Activated CD4-positive, alpha-beta T cell treated with anti-CD3 and anti-CD28 coated beads, Interleukin-2, amount 50 U/mL, for 24 hours (primary cell): ENCODE measurements at regions not wholly inside any gene's neighbourhood (a gene's known extent, or its start where the extent isn't known, plus 50 kb on each side); places are given as distances from the start of the nearest gene placed in this dataset.

ENCODE experiments used
- DNase-seq, 2 donors: peaks; one replicate each; pipeline ENCODE4 v3.0.0-alpha.2; 2020; ENCODE audit warnings: low read depth in 1 of 2, low spot score in 1 of 2

DNA sequence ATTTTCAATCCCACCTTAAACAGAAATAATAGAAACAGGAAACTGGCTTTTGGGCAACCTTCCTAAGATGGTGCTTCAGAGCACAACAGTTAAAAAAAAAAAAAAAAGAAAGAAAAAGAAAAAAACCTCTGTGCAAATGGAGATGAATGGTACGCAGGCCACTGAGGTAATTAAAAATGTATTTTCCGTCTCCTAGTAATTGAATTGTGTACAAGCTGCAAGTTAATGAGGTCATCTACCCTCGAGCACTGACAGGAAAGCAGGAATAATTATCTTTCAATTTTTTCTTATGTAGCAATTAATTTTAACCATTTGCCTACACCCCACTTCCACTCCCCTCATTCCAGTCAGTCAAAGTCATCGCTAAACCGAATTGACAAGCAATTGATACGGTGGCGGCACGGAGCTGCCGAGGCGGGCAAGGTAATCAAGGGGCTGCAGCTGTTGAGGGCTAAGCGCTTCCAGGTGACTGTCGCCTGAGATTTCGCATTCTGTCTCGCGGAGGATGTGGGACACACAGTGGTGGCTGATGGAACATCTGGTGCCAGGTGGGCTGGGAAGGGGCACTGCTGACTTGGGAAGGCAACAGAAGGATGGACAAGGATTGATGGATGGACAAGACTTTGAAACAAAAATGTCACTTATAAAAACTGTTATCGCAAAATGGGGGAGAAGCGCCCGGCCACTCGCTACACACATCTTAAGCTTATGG lies 109.4 kb downstream of the RCN1 start:
- no peak for DNase-seq

DNA sequence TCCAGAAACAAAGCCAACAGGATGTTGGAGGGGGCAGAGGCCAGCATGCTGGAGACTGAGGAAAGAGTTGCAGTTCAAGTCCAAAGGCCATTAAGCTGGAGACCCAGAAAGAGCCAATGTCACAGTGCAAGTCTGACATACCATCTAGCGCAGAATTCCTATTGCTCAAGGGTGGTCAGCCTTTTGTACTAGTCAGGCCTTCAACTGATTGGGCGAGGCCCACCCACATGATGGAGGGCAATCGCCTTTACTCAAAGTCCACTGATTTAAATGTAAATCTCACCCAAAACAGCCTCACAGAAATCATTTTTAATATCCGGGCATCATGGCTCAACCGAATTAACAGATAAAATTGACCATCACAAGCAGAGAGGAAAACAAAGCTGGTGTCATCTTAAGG lies 113.9 kb downstream of the RCN1 start:
- DNase-seq: no peak

DNA sequence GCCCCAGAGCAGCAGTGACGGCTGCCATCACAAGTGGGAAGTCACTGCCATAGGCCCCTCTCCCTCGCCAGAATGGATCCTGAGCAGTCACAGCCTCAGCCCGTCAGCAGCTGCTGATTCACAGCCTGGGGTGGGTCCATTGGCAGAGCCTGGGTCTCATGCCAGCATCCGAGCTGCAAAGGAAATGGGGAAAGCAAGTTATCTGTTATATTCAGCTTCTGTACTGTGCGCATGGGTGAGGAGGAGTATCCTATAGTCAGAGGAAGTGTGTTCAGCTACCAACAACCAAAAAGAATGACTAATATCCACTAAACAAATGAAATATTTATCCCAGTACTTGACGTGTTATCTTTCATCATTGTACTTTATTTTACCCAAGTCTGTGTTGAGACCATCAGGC lies 119.7 kb downstream of the RCN1 start:
- no peak for DNase-seq

DNA sequence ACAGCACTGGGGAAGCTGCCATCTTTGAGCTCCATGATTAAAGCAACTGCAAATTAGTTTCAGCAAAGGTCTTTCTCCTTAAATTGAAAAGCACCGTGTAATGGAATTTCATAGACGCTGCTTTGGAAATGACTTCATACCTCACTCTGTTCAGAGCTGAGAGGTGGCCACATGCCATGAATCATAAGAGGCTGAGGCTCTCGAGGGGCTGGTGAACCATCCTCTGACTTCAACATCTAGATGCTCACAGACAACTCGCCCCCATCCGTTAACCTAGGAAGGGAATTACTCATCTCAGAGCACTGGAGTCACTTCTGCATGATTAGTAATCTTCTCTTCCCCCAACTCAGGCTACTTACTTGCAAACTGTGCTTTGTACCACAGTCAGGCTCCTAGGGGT lies 122.3 kb downstream of the RCN1 start:
- DNase-seq: no peak

DNA sequence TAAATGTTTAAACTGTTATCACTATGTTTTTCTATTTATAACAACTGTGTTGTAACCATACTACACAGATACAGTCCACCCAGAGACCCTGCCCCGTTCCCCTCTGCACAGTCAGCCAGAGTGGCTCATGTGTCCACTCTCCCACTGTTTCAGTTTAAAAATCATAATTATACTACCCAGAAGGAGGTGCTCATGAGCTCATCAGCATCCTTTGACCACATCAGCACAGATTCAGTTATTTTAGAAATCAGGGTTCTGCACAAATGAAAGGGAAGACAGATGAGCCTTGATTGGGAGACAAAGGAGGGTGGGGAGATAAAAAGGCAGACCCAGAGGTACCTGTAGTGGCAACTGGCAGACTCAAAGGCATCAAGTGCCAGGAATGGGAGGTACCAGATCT lies 124.3 kb downstream of the RCN1 start:
- no peak for DNase-seq

DNA sequence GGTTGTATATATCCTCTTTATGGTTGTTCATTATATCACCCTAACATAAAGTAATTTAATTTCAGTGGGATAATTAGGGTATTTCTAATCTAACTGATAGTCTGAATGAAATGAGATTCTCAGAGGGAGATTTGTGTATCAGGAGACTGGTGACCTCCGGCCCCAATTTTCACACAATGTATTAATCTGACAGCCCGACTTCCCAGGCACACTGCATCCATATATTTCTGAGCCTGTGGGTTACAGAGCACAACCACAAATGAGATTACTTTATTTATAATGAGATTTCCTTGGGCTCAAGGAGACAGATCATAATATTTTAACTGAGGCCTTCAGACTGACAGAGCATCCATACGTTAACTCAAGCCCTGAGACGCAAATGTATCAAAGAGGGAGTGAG lies 125.9 kb downstream of the RCN1 start:
- no peak for DNase-seq

DNA sequence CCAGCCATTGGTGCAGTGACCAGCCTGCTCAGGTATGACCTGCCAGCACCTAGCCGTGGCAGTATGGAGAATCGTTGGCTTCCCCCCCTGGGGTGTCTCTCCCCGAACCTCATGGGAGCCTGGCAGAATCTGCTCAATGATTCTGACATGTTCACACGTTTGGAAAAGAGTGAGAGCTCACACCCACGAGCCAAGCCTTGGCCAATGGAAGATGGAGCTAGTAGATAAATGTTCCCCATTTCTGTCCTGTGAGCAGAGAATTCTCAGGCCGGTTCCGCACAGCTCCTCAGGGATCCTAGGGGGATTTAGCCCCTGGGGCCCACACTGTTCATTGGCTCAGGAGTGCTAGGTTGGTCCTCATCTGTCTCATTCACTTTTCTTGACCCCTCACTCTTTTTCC lies 128.4 kb downstream of the RCN1 start:
- DNase-seq: no peak

DNA sequence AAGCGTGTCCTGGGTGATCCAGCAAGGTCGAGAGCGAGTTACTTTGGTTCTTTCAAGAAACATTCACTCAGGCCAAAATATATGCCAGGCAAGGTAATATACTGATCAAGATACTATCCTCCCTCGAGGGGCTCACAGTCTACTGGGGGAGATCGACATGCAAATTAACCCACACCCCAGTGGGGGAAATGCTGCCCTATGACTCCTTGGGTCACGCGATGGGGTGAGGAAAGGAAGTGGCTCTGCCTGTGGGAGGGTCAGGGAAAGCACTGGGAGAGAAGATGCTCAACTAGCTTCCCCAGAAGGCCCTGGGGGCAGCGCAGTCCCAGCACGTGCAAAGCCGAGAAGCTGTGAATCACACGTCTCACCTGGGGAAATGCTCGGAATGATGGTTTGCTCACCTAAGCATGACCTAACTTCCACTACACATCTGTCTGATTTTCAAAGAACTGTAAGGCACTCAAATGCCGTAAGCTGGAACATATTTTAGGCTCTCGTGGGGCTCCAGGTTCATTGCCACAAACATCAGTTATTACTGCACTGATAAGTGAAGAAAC lies 130.7 kb downstream of the RCN1 start:
- DNase-seq: no peak

DNA sequence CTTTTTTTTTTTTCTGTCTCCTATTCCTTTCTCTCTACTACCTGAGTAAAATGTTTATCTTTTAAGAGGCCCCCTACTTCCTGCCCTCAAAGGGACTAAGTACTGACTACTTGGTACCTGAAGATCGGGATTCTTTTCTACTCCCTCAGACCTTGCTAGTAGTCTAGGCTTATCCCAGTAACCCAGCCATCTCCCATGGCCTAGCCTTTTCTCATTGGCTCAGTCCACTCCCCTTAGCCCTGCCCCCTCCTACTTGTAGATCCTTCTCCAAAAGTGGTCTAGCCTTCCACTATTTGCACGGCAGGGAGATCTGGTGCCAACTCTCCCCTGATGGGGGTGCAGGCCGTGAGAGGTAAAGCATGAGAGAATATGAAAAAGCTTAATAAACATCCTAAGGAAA lies 133.7 kb downstream of the RCN1 start:
- no peak for DNase-seq

DNA sequence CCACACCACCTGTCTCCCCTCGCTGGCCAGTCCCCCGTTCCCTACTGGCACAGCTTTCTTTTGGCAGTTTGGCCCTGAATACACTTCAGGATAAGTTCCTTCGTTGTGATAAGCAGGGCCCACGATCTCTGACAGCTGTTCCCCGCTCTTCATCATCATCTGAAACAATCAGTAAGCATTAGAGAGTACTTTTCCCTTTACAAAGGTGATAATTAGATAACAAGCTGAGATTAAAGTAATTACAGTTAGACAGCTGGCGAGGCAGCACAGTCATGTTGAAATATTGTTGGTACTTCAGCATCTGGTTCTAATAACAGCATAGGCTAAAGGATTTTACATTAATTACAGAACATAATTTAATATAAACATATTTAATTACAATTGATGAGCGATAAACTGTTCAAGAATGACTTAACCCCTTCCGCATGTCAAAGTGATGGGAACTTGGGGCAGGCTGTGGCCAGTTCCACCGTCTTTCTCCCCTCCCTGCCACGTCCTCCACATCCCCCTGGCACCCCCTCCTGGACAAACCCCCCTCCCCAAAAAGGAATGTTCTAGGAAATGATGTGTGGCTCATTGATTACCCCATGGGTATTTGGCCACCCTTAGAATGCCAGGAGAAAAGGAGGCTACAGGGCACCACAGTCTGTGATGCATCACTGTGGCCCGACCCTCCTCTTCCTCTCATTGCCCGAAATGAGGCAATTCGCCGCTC lies 134.9 kb downstream of the RCN1 start:
- DNase-seq: no peak

DNA sequence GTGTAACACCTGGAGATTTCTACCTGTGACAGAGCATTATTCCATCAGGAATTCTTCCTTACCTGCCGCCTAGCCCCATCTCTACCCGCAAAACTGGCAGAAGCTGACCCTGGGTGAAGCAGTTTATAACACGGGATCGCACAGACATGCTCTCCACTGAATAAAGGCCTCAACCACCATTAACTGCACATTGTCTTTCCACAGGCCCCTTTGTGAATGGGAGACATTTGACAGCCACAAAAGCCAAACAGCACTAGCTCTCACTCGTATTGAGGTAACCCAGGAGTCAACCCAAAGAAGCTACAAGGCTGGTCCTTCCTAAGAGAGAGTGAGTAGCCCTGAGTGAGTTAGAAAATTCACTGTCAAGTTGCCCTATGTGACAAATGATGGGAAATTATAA lies 135.6 kb downstream of the RCN1 start:
- no peak for DNase-seq

DNA sequence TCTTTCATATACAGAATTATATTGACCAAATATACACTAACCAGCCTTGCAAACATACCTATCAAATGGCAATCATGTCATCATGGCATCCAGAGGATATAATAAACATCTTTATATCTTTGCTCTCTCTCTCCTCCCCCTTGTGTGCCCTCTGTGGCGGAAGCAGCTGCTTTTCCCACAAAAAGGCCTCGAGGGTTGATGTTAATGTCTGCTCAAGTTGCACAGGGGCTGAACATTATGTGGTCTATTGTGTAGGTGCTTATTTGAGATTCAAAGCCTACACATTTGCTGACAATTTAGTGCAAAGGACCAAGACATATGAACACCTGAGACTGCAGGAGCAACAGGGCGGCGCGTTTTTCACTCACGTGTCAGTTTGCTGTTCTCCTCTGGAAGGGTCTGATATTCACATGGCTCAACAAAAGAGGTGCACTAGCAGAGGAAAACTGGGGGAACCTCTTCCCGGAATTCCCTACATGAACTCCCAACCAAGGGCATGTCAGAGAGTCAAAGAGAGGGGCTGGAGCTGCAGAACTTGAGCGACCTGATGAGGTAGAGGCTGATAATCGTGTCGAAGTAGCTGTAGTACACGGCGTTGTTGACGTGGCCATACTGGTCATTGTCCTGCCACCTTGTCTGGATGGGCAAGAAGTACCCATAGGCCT lies 138.8 kb downstream of the RCN1 start:
- no peak for DNase-seq

DNA sequence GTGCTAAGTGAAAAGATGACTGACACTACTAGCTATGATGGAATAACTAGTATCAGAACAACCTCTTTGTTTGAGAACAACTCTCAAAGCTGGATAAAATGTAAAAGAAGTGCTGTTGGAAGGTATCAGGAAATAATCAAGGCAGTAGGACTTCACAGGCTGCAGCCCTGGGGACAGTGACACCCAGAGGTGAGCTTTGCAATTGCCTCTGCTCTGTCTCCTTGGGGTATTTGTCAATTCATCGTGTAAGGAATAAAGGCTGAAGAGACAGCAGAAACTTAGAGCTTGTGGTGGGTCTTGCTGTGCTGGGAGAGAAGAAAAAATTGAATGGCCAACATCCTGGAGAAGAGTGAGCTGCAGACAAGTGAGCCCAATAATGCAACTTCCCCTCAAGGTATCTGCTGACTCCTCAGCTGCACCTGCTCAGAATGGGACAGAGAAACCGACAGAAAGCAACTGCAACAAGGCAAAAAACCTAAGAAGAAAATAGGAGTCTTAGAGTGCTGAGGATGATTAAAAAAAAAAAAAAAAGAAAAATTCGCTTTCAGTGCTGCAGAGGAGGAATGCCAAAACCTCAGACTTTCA lies 141.1 kb downstream of the RCN1 start:
- DNase-seq: no peak

DNA sequence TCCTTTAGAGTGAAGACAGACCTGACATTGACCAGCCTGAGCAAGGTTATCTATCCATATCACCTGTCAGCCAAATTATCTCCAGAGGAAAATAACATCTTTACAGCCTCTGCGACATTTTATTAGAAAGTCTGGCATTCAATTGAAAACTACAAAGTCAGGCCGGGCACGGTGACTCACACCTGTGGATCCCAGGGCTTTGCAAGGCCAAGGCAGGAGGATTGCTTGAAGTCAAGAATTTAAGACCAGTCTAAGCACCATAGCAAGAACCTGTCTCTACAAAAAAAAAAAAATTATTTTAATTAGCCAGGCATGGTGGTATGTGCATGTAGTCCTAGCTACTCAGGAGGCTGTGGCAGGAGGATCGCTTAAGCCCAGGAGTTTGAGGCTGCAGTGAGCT lies 141.6 kb downstream of the RCN1 start:
- no peak for DNase-seq

DNA sequence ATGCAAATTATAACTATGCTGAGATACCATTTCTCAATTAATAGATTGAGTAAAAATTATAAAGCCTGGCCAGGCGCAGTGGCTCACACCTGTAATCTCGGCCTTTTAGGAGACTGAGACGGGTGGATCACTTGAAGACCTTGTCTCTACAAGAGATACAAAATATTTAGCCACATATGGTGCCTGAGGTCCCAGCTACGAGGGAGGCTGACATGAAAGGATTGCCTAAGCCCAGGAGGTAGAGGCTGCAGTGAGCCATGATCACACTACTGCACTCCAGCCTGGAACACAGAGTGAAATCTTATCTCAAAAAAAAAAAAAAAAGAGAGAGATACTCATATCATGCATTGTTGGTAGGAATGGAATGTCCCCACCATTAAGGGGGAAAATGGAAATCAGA lies 142.4 kb downstream of the RCN1 start:
- DNase-seq: no peak

DNA sequence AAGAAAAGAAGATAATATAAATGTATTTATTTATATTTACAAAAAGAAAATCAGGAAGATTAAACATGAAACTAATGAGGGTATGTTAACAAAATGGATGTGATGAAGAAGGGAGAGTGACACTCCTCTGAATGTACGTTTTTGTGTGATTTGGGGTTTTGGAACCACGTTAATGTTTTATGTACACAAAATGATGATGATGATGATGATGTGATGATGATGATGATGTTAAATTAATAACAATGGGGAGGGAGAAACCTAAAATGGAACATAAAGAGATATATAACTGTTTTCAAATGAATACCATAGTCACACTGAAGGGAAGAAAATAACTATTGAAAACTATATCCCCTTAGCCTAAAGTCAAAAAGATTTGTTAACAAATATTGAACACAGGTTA lies 143.1 kb downstream of the RCN1 start:
- no peak for DNase-seq

DNA sequence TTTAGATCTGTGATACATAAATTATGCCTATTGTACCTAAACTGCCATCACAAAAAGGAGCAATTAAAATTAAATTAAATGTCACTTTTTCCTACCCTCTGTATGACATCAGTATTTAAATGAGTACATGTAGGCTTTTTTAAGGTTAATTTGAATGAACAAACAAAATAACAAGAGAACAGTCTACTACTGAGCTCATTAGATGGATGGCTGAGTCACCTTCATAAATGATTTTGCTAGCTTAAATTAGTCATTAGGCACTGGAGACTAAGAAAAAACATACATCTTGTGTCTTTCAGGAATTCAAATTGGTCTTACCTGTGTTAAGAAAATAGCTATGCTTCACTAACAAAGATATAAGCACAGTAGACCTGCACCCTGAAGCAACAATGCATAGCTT lies 153.6 kb downstream of the RCN1 start:
- DNase-seq: no peak

DNA sequence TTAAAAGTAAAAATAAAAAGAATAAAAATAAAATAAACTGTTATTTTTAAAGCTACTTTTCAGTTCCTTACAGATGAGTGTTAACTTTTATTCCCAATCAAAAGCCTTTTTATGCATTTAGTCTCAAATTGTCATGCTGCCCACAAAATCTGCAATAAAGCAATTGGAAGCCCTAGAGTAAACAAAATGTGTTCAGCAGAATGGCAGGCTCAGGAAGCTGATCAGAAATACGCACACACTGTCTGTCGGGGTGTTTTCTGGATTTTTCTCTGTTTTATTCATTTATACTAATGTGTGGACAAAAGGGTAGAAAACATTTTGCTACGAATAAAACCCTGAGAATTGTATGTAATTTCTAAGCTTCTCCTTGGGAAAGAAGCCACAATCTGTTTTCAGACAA lies 162.8 kb downstream of the RCN1 start:
- no peak for DNase-seq

DNA sequence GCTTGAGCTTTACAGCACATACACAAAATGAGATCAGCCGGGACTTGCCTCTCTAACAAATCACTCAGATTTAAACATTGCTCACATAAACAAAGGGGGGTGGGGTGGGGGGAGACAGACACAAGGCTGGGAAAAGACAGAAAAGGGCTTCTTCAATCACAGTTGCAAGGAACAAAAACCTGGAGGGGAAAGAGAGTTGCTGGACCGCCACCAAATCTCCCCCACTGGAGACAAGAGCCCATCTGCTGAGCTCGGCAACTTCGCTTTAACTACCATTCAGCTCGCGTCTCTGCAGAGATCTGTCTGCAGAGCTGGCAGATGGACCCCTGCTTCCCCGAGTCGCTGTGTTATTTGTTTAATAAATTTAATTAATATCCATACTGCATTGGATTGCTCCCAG lies 165.0 kb downstream of the RCN1 start:
- no peak for DNase-seq

DNA sequence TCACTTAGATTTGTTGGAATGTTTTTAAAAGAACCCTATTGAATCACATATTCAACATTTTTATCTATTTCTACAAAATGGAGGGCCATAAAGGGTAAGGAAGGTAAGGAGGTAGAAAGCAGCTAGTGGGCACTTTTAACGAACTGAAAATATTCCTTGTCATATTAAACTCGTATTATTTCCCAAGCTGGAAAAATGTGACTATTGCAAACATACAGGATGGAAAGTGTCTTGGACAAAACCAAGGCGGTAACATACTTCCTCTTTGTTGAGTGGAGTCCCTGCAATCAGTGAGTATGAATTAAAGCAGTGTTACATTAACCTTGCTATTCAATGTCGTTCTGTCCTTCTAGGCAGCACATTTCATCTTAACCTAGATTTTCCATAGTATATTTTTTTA lies 165.6 kb downstream of the RCN1 start:
- no peak for DNase-seq

DNA sequence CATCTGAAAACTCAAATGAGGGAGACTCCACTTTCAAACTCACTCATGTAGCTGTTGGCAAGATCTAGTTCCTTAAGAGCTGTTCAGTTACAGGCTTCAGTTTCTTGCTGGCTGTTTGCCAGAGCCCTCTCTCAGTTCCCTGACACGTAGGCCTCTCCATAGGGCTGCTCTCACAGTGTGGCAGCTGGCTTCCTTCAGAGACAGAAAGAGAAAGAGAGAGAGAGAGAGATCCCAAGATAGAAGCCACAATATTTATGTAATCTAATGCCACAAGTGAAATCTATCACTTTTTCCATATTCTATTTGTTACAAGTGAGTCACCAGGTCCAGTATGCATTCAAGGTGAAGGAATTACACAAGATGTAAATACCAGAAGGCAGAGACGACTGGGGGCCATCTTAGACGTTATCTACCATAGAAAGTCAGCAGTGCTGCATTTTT lies 168.8 kb downstream of the RCN1 start:
- DNase-seq: no peak

DNA sequence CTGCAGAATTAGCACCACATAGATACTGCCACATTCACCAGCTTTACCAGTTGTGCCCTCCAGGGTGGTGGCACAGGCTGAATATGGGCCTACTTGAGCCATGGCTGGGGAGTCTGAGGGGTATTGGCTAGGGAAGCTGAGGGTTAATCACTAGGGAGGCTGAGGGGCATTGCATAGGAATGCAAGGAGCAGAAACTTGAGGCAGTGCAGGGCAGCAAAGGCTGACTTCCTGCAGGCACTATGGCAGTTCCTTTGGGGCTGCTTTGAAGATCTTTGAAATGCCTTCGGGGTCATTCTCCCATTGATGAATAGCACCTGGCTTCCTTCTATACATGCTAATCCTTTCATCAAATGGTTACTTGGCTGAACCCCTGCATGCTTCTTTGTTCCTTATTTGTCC lies 171.5 kb downstream of the RCN1 start:
- no peak for DNase-seq
